Vagina (tissue), 2 donors: ENCODE measurements at regions not wholly inside any gene's neighbourhood (a gene's known extent, or its start where the extent isn't known, plus 50 kb on each side); places are given as distances from the start of the nearest gene placed in this dataset.

Source experiments
- DNase-seq, 2 donors: peaks; one replicate each; pipeline ENCODE4 v3.0.0-alpha.2; 2017; ENCODE audit errors: extremely low spot score in 2 of 2
- H3K27ac ChIP-seq: fragments of 200-600 bp; sonication (generic); one replicate; pipeline ENCODE4 v1.5.1; 2019
- H3K27me3 ChIP-seq: fragments of 200-600 bp; sonication (generic); one replicate; pipeline ENCODE4 v1.5.1; 2019
- H3K36me3 ChIP-seq, 2 donors: fragments of 200-600 bp; sonication (generic); one replicate each; pipeline ENCODE4 v1.5.1; 2017 to 2019
- H3K4me1 ChIP-seq: fragments of 200-600 bp; sonication (generic); one replicate; pipeline ENCODE4 v1.5.1; 2019
- H3K4me3 ChIP-seq, 2 donors: fragments of 200-600 bp; sonication (generic); 1 replicate in 1 of 2; 2 replicates in 1 of 2; pipeline ENCODE4 v1.5.1; 2016 to 2019
- H3K9me3 ChIP-seq: fragments of 200-600 bp; sonication (generic); one replicate; pipeline ENCODE4 v1.5.1; 2019
- CTCF ChIP-seq, 3 experiments: fragments of 450-650 bp in 2 of 3; fragments of 200-600 bp in 1 of 3; sonication (generic) in 1 of 3; IDR thresholded peaks; one replicate each; pipeline ENCODE4 v1.5.1; 2017 to 2019; ENCODE audit warnings: antibody characterized with exemption in 3 of 3, mild to moderate bottlenecking in 2 of 3, moderate library complexity in 2 of 3
- POLR2A ChIP-seq, 2 donors: fragments of 450-650 bp; IDR thresholded peaks; one replicate each; pipeline ENCODE4 v1.6.1; 2017; ENCODE audit warnings: antibody characterized with exemption in 2 of 2, mild to moderate bottlenecking in 2 of 2, moderate library complexity in 2 of 2
- POLR2AphosphoS5 ChIP-seq, 2 donors: sonication (generic); formaldehyde crosslinking; IDR thresholded peaks; one replicate each; pipeline ENCODE4 v1.9.0; 2017; ENCODE audit warnings: antibody characterized with exemption in 2 of 2, mild to moderate bottlenecking in 2 of 2, low read depth in 1 of 2; ENCODE audit not compliant: insufficient read depth in 1 of 2
- intact Hi-C: fragments of 100-400 bp; cut with DNase I; formaldehyde crosslinking; loops from one replicate; pipeline ENCODE4 v1.15.1; 2023

GRCh38 chr7:155985518-155986250, 173.4 kb upstream of the SHH start:
- DNase-seq, result peak; percentile 77 to 79
- no peaks in the 10 kb centered on the region for H3K4me1 ChIP-seq
- TF ChIP-seq POLR2AphosphoS5 (IDR thresholded peaks at IDR 0.05; ENCODE audit: insufficient read depth in 1 of 2, low read depth in 1 of 2), result no peak
- TF ChIP-seq CTCF (IDR thresholded peaks at IDR 0.05), result no peak
- no peak overlapping the region for H3K27ac ChIP-seq
- H3K4me3 ChIP-seq, result no peak overlapping the region
- H3K27me3 ChIP-seq, result no peaks in the 10 kb centered on the region
- no peaks in the 10 kb centered on the region for H3K9me3 ChIP-seq
- no peaks in the 10 kb centered on the region for H3K36me3 ChIP-seq
- intact Hi-C loops, result no loop called here

- Histone ChIP-seq H3K27me3 (no peaks in the 10 kb centered on the region), H3K27ac (no peak overlapping the region), H3K4me1 (no peaks in the 10 kb centered on the region), H3K4me3 (no peak overlapping the region), H3K9me3 (no peaks in the 10 kb centered on the region), H3K36me3 (no peaks in the 10 kb centered on the region)
- no peak for TF ChIP-seq POLR2AphosphoS5 (IDR thresholded peaks at IDR 0.05; ENCODE audit: insufficient read depth in 1 of 2, low read depth in 1 of 2)
- peak in 1 of 2 donors; percentile 87 for DNase-seq
- intact Hi-C loops, result no loop called here
Measured at GRCh38 chr7:155984609-155985405, 172.5 kb upstream of the SHH start.

- intact Hi-C loops, result no loop called here
- DNase-seq, result peak in 1 of 2 donors; percentile 64
- H3K27ac ChIP-seq, result no peak overlapping the region
- no peak overlapping the region for H3K4me3 ChIP-seq
- H3K27me3 ChIP-seq, result no peaks in the 10 kb centered on the region
- no peaks in the 10 kb centered on the region for H3K9me3 ChIP-seq
- H3K4me1 ChIP-seq, result no peaks in the 10 kb centered on the region
- no peaks in the 10 kb centered on the region for H3K36me3 ChIP-seq
- TF ChIP-seq CTCF (IDR thresholded peaks at IDR 0.05) (no peak), POLR2AphosphoS5 (IDR thresholded peaks at IDR 0.05; ENCODE audit: insufficient read depth in 1 of 2, low read depth in 1 of 2) (no peak), POLR2A (IDR thresholded peaks at IDR 0.05) (no peak)
Measured at GRCh38 chr7:155984028-155984580, 171.8 kb upstream of the SHH start.

- no peaks in the 10 kb centered on the region for H3K4me1 ChIP-seq
- H3K27ac ChIP-seq, result no peak overlapping the region
- intact Hi-C loops, result no loop called here
- H3K9me3 ChIP-seq, result no peaks in the 10 kb centered on the region
- H3K36me3 ChIP-seq, result no peaks in the 10 kb centered on the region
- no peak overlapping the region for H3K4me3 ChIP-seq
- DNase-seq, result peak in 1 of 2 donors; percentile 89
- no peaks in the 10 kb centered on the region for H3K27me3 ChIP-seq
- TF ChIP-seq POLR2A (IDR thresholded peaks at IDR 0.05) (no peak), POLR2AphosphoS5 (IDR thresholded peaks at IDR 0.05; ENCODE audit: insufficient read depth in 1 of 2, low read depth in 1 of 2) (no peak), CTCF (IDR thresholded peaks at IDR 0.05) (no peak)
Measured at GRCh38 chr7:155983176-155983815, 171.0 kb upstream of the SHH start.

- Histone ChIP-seq H3K27ac (no peak overlapping the region), H3K36me3 (no peaks in the 10 kb centered on the region), H3K27me3 (no peaks in the 10 kb centered on the region), H3K4me1 (no peaks in the 10 kb centered on the region), H3K9me3 (no peaks in the 10 kb centered on the region), H3K4me3 (no peak overlapping the region)
- DNase-seq, result no peak
- TF ChIP-seq POLR2A (IDR thresholded peaks at IDR 0.05), result no peak
- TF ChIP-seq POLR2AphosphoS5 (IDR thresholded peaks at IDR 0.05; ENCODE audit: insufficient read depth in 1 of 2, low read depth in 1 of 2), result no peak
- no peak for TF ChIP-seq CTCF (IDR thresholded peaks at IDR 0.05)
- intact Hi-C loops, result no loop called here
Measured at GRCh38 chr7:155981703-155982102, 169.4 kb upstream of the SHH start.
